K562 (cell line): ENCODE measurements at regions not wholly inside any gene's neighbourhood (a gene's known extent, or its start where the extent isn't known, plus 50 kb on each side); places are given as distances from the start of the nearest gene placed in this dataset.

Experiments
- ESRRB ChIP-seq: fragments of 250-450 bp; sonication (Bioruptor Pico); IDR thresholded peaks from 2 replicates; pipeline ENCODE4 v1.5.0; 2020; ENCODE audit warnings: mild to moderate bottlenecking, moderate library complexity, borderline replicate concordance
- HOXB6 ChIP-seq: fragments of 250-450 bp; sonication (Bioruptor Pico); IDR thresholded peaks from 2 replicates; pipeline ENCODE4 v1.5.1; 2022; ENCODE audit warnings: mild to moderate bottlenecking, borderline replicate concordance
- KLF13 ChIP-seq: fragments of 450-650 bp; IDR thresholded peaks from 2 replicates; pipeline ENCODE4 v1.6.1; 2016; ENCODE audit warnings: missing genetic modification characterization, low read depth, mild to moderate bottlenecking, missing compliant biosample characterization, moderate library complexity, borderline replicate concordance
- LEF1 ChIP-seq: fragments of 450-650 bp; IDR thresholded peaks from 2 replicates; pipeline ENCODE4 v1.6.1; 2016; ENCODE audit warnings: mild to moderate bottlenecking
- NR4A1 ChIP-seq, 2 experiments: fragments of 250-450 bp in 1 of 2; fragments of 450-650 bp in 1 of 2; sonication (Bioruptor Pico) in 1 of 2; IDR thresholded peaks; 2 replicates each; pipeline versions ENCODE4 v1.4.0 to v1.6.1; 2016 to 2020; ENCODE audit warnings: mild to moderate bottlenecking in 2 of 2, missing compliant biosample characterization in 1 of 2, missing genetic modification characterization in 1 of 2, moderate library complexity in 1 of 2
- REST ChIP-seq, 2 experiments: fragments of 450-650 bp; formaldehyde crosslinking in 1 of 2; IDR thresholded peaks; 2 replicates each; pipeline versions ENCODE4 v1.4.0 to v1.6.1; 2014 to 2020; ENCODE audit warnings: mild to moderate bottlenecking in 2 of 2, borderline replicate concordance in 1 of 2, low read depth in 1 of 2
- RHOXF2B ChIP-seq: fragments of 250-450 bp; sonication (Bioruptor Pico); conservative IDR thresholded peaks from 2 replicates; pipeline ENCODE4 v1.5.1; 2021
- SIN3B ChIP-seq: fragments of 450-650 bp; IDR thresholded peaks from 2 replicates; pipeline ENCODE4 v1.6.1; 2017; ENCODE audit warnings: low read depth, mild to moderate bottlenecking, moderate library complexity
- SP1 ChIP-seq: sonication (generic); formaldehyde crosslinking; IDR thresholded peaks from 2 replicates; pipeline ENCODE4 v1.8.1; 2022; ENCODE audit warnings: mild to moderate bottlenecking, missing genetic modification reagents
- ZFPM2 ChIP-seq: fragments of 250-450 bp; sonication (Bioruptor Pico); IDR thresholded peaks from 2 replicates; pipeline ENCODE4 v1.5.1; 2022; ENCODE audit warnings: mild to moderate bottlenecking
- ZNF165 ChIP-seq: fragments of 250-450 bp; sonication (Bioruptor Pico); IDR thresholded peaks from 2 replicates; pipeline ENCODE4 v1.4.0; 2020; ENCODE audit warnings: borderline replicate concordance
- ZNF197 ChIP-seq: fragments of 200-800 bp; sonication (Bioruptor generic); IDR thresholded peaks from 2 replicates; pipeline ENCODE4 v1.6.1; 2016; ENCODE audit warnings: low read depth, missing genetic modification characterization, missing compliant biosample characterization
- ZNF347 ChIP-seq: fragments of 450-650 bp; formaldehyde crosslinking; IDR thresholded peaks from 2 replicates; pipeline ENCODE4 v1.4.0; 2020; ENCODE audit warnings: low read depth, mild to moderate bottlenecking, moderate library complexity
- ZNF592 ChIP-seq: fragments of 450-650 bp; IDR thresholded peaks from 2 replicates; pipeline ENCODE4 v1.6.1; 2017; ENCODE audit warnings: antibody characterized with exemption, mild to moderate bottlenecking
- ZNF764 ChIP-seq: fragments of 250-450 bp; sonication (Bioruptor Pico); IDR thresholded peaks from 2 replicates; pipeline ENCODE4 v1.4.0; 2020; ENCODE audit warnings: low read depth, mild to moderate bottlenecking, moderate library complexity

- TF ChIP-seq ZNF592 (peak; percentile 91), NR4A1 (CRISPR knock-in tag; IDR thresholded peaks at IDR 0.05) (no peak), NR4A1 (tag; IDR thresholded peaks at IDR 0.05) (peak; percentile 78; the same call in 1 of the 2 replicates), SP1 (no peak), RHOXF2B (no peak), LEF1 (peak; percentile 87), ZNF197 (peak; percentile 36; the same call in 1 of the 2 replicates), REST (IDR thresholded peaks at IDR 0.05; ENCODE audit: borderline replicate concordance) (peak; percentile 52; the same call in 1 of the 2 replicates), REST (CRISPR knock-in tag; IDR thresholded peaks at IDR 0.05; ENCODE audit: low read depth) (no peak), HOXB6 (CRISPR knock-in tag) (no peak), ESRRB (no peak), SIN3B (no peak), ZNF764 (no peak), ZFPM2 (CRISPR knock-in tag) (no peak), ZNF165 (CRISPR knock-in tag) (no peak), ZNF347 (CRISPR knock-in tag) (no peak), KLF13 (tag) (peak; percentile 66; the same call in 1 of the 2 replicates)
These were observed 106.7 kb downstream of the APIP start (continued) for GRCh38 chr11:34809191-34810106.
